Progenitor cell of endocrine pancreas (in vitro differentiated cells): ENCODE measurements at regions not wholly inside any gene's neighbourhood (a gene's known extent, or its start where the extent isn't known, plus 50 kb on each side); places are given as distances from the start of the nearest gene placed in this dataset.

Experiments
- DNase-seq: peaks from one replicate; pipeline ENCODE4 v3.0.0; 2021; ENCODE audit warnings: low spot score; ENCODE audit not compliant: unreplicated experiment
- H3K27ac Mint-ChIP-seq: 2 replicates; pipeline ENCODE4 v1.8.0; 2021; ENCODE audit warnings: mild to moderate bottlenecking, moderate library complexity, mixed read lengths
- H3K27me3 Mint-ChIP-seq: 2 replicates; pipeline ENCODE4 v1.8.0; 2021; ENCODE audit warnings: mixed read lengths
- H3K36me3 Mint-ChIP-seq: 2 replicates; pipeline ENCODE4 v1.8.0; 2022; ENCODE audit warnings: mixed read lengths; ENCODE audit not compliant: insufficient read depth
- H3K4me1 Mint-ChIP-seq: 2 replicates; pipeline ENCODE4 v1.8.0; 2021; ENCODE audit warnings: low read depth, mixed read lengths
- H3K4me3 Mint-ChIP-seq: 2 replicates; pipeline ENCODE4 v1.8.0; 2021; ENCODE audit warnings: low read depth, mild to moderate bottlenecking, moderate library complexity, mixed read lengths
- H3K9me3 Mint-ChIP-seq: 2 replicates; pipeline ENCODE4 v1.8.0; 2021; ENCODE audit warnings: low read depth, mixed read lengths
- TF ChIP-seq, protein P1 (sequence below): fragments of 200-600 bp; sonication (generic); IDR thresholded peaks from one replicate; pipeline ENCODE4 v1.5.0; 2021; ENCODE audit warnings: antibody characterized with exemption, mild to moderate bottlenecking; ENCODE audit not compliant: unreplicated experiment

DNA sequence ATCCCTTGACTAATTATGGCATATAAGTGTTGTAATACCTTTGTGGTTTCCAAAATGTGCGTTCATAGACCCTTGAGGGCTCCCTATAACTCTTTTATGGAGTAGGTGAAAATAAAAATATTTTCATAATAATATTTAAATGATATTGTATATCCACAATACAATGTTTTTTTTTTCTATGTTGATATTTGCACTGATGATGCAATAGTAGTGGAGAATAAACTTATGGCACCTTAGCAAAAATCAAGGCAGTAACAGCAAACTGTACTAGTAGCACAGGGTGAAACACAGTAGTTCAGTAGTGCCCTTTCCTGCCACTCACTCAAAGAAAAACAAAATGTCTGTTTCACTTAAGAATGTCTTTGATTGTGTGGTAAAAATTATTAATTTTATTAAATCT lies 465.3 kb downstream of the C4orf33 start:
- TF ChIP-seq, protein P1, sequence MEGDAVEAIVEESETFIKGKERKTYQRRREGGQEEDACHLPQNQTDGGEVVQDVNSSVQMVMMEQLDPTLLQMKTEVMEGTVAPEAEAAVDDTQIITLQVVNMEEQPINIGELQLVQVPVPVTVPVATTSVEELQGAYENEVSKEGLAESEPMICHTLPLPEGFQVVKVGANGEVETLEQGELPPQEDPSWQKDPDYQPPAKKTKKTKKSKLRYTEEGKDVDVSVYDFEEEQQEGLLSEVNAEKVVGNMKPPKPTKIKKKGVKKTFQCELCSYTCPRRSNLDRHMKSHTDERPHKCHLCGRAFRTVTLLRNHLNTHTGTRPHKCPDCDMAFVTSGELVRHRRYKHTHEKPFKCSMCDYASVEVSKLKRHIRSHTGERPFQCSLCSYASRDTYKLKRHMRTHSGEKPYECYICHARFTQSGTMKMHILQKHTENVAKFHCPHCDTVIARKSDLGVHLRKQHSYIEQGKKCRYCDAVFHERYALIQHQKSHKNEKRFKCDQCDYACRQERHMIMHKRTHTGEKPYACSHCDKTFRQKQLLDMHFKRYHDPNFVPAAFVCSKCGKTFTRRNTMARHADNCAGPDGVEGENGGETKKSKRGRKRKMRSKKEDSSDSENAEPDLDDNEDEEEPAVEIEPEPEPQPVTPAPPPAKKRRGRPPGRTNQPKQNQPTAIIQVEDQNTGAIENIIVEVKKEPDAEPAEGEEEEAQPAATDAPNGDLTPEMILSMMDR, result no peak
- Mint-ChIP-seq H3K4me3 (no peak overlapping the region), H3K4me1 (no peaks in the 10 kb centered on the region), H3K27ac (no peak overlapping the region), H3K36me3 (no peaks in the 10 kb centered on the region), H3K9me3 (no peaks in the 10 kb centered on the region), H3K27me3 (no peaks in the 10 kb centered on the region)
- DNase-seq, result no peak

DNA sequence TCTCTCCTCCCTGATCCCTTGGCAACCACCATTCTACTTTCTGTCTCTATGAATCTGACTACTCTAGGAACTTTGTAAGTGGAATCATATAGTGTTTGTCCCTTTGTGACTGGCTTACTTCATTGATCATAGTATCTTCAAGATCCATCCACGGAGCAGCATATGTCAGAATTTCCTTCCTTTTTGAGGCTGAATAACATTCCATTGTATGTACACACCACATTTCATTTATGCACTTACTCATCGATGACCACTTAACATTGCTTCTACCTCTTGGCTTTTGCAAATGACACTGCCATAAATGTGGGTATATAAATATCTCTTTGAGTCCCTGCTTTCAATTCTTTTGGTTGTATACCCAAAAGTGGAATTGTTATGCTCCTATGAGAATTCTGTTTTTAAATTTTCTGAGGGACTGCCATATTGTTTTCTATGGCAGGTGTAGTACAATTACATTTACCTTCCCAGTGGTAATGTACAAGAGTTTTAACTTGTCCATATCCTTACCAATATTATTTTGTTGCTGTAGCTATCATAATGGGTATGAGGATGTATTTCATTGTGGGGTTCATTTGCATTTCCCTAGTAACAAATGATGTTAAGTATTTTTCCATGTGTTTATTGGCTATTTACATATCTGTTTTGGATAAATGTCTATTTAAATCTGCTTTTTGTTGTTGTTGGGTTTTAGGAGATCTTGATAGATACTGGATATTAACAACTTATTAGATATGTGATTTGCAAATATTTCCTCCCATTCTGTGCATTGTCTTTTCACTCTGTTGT lies 466.1 kb downstream of the C4orf33 start:
- peaks cover 2% of the 10 kb centered on the region for H3K4me1 Mint-ChIP-seq
- H3K4me3 Mint-ChIP-seq, result no peak overlapping the region
- TF ChIP-seq, protein P1, result no peak
- no peaks in the 10 kb centered on the region for H3K36me3 Mint-ChIP-seq
- no peaks in the 10 kb centered on the region for H3K9me3 Mint-ChIP-seq
- no peak for DNase-seq
- no peaks in the 10 kb centered on the region for H3K27me3 Mint-ChIP-seq
- H3K27ac Mint-ChIP-seq, result no peak overlapping the region

DNA sequence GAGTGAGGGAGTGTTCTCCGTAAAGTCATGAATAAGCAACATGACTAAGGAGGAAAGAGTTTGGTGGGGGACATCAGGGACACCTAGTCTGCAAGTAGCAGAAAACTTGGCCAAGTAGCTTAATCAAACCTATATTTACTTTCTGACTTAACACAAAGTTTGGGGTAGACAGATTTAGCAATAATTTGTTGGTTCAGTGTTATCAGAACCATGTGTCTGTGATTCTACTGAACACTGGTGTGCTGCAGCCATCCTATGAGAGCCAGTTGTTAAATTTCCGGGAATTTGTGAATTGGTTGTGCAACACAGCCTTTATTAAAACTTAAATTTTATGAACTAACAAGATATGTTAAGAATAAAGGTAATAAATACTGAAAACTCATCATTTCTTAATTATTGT lies 469.3 kb downstream of the C4orf33 start:
- H3K27ac Mint-ChIP-seq, result no peak overlapping the region
- no peaks in the 10 kb centered on the region for H3K27me3 Mint-ChIP-seq
- TF ChIP-seq, protein P1, result no peak

DNA sequence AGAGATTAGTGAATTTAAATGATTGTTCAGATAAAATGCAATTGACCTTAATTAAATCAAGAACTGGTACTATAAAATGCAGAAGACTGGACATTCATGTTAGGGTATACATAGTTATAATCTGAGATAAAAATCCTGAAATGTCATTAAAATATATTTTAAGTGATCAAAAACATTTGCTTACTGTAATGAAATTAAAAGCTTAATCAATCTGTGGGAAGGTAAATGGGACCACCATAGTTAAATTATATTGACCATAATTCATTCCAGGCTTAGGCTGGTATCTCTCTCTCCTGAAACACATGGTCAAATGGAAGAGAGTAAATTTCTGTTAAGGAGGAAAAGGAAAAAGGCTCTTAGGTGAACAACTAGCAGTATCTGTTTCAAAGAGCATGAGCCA lies 474.4 kb downstream of the C4orf33 start:
- no peak for DNase-seq
- TF ChIP-seq, protein P1, result no peak
- peaks cover 2% of the 10 kb centered on the region for H3K4me1 Mint-ChIP-seq
- no peaks in the 10 kb centered on the region for H3K27me3 Mint-ChIP-seq
- H3K4me3 Mint-ChIP-seq, result no peak overlapping the region
- H3K9me3 Mint-ChIP-seq, result peaks cover 3% of the 10 kb centered on the region
- no peaks in the 10 kb centered on the region for H3K36me3 Mint-ChIP-seq
- H3K27ac Mint-ChIP-seq, result no peak overlapping the region

More for the DNA sequence above, 469.3 kb downstream of the C4orf33 start:
- Mint-ChIP-seq H3K4me3 (no peak overlapping the region), H3K36me3 (no peaks in the 10 kb centered on the region), H3K9me3 (no peaks in the 10 kb centered on the region), H3K4me1 (peaks cover 2% of the 10 kb centered on the region)
- DNase-seq, result no peak

DNA sequence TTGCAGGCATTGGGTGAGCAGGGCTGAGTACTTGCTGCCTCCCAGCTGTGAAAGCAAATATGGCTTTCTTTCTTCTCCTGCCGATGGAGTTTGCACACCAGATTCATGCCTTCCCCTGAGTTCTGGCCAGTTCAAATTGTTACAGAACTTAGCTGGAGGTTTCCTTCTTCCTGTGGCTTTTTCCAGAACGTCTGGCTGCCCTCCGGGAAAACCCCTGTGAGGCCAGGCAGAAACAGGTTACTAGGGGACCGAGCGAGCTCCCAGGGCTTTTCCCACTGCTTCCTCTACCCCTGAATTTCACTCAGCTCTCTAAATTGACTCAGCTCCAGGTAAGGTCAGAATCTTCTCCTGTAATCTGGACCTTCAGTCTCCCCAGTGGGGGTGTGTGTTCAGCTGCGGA lies 482.4 kb downstream of the C4orf33 start:
- TF ChIP-seq, protein P1, result no peak
- no peak overlapping the region for H3K27ac Mint-ChIP-seq
- DNase-seq, result no peak
- H3K4me3 Mint-ChIP-seq, result no peak overlapping the region
- no peaks in the 10 kb centered on the region for H3K9me3 Mint-ChIP-seq
- no peaks in the 10 kb centered on the region for H3K4me1 Mint-ChIP-seq
- no peaks in the 10 kb centered on the region for H3K27me3 Mint-ChIP-seq
- no peaks in the 10 kb centered on the region for H3K36me3 Mint-ChIP-seq
